Suprapubic skin (tissue), 4 donors: ENCODE measurements at regions not wholly inside any gene's neighbourhood (a gene's known extent, or its start where the extent isn't known, plus 50 kb on each side); places are given as distances from the start of the nearest gene placed in this dataset.

Source experiments
- POLR2A ChIP-seq, 2 donors: fragments of 450-650 bp; IDR thresholded peaks; one replicate each; pipeline ENCODE4 v1.6.1; 2017; ENCODE audit warnings: antibody characterized with exemption in 2 of 2, mild to moderate bottlenecking in 2 of 2, moderate library complexity in 2 of 2
- POLR2AphosphoS5 ChIP-seq, 3 donors: sonication (generic); formaldehyde crosslinking; IDR thresholded peaks; one replicate each; pipeline ENCODE4 v1.6.1; 2017; ENCODE audit warnings: antibody characterized with exemption in 3 of 3
- TF ChIP-seq, protein P1 (sequence below), 2 donors: fragments of 200-600 bp in 1 of 2; fragments of 450-650 bp in 1 of 2; sonication (generic) in 1 of 2; IDR thresholded peaks; one replicate each; pipeline ENCODE4 v1.5.1; 2016 to 2019; ENCODE audit warnings: antibody characterized with exemption in 2 of 2, mild to moderate bottlenecking in 1 of 2, moderate library complexity in 1 of 2

DNA sequence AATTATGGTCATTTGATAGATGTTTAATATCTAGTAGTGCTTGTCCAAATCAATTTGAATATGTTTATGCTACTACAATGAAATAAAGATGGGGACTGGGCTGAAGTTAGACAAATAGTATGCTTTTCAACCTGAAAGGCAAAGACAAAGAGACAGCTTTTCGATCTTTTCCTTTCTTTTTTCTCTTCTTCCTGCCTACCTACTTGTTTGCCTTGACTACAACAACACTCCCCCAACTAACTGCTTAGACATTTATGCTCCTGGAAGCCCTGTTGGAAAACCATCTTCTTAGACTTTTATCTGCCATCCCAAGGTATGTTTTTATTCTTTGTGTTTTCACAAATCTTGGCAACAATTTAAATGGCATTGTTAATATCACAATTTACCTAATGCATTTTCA is 374.4 kb upstream of the DDI1 start:
- TF ChIP-seq, protein P1, sequence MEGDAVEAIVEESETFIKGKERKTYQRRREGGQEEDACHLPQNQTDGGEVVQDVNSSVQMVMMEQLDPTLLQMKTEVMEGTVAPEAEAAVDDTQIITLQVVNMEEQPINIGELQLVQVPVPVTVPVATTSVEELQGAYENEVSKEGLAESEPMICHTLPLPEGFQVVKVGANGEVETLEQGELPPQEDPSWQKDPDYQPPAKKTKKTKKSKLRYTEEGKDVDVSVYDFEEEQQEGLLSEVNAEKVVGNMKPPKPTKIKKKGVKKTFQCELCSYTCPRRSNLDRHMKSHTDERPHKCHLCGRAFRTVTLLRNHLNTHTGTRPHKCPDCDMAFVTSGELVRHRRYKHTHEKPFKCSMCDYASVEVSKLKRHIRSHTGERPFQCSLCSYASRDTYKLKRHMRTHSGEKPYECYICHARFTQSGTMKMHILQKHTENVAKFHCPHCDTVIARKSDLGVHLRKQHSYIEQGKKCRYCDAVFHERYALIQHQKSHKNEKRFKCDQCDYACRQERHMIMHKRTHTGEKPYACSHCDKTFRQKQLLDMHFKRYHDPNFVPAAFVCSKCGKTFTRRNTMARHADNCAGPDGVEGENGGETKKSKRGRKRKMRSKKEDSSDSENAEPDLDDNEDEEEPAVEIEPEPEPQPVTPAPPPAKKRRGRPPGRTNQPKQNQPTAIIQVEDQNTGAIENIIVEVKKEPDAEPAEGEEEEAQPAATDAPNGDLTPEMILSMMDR (IDR thresholded peaks at IDR 0.05): no peak
- no peak for TF ChIP-seq POLR2AphosphoS5 (IDR thresholded peaks at IDR 0.05)
- no peak for TF ChIP-seq POLR2A (IDR thresholded peaks at IDR 0.05)
